ENCODE measurements at regions not wholly inside any gene's neighbourhood (a gene's known extent, or its start where the extent isn't known, plus 50 kb on each side); places are given as distances from the start of the nearest gene placed in this dataset.

DNA sequence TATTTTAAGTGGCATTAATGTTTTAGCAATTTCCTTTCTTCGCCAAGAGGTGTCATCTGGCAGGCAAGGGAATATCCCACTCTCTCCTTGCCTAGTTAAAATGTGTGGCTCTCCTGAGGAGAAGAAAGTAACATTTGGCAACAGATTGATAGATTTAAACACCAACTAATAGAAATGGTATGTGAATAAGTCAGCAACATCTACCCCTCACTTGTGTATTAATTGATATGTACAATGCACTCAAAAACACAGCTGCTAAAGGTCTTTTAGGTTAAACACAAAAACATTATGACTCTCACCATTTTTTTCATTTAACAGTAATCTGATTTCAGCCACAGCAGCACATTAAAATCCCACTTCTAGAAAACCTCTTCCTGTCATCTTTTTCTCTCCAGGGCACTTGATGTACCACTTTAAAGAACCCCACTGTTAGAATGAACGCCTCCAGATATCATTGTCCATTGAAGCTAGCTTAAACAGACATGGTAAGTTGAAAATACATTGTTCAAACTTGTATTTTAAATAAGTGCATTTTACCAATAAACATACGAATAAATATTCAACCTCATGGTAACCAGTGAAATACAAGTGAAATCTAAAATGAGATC is 151.7 kb downstream of the RPAP3 start:
- TF ChIP-seq, protein P1, sequence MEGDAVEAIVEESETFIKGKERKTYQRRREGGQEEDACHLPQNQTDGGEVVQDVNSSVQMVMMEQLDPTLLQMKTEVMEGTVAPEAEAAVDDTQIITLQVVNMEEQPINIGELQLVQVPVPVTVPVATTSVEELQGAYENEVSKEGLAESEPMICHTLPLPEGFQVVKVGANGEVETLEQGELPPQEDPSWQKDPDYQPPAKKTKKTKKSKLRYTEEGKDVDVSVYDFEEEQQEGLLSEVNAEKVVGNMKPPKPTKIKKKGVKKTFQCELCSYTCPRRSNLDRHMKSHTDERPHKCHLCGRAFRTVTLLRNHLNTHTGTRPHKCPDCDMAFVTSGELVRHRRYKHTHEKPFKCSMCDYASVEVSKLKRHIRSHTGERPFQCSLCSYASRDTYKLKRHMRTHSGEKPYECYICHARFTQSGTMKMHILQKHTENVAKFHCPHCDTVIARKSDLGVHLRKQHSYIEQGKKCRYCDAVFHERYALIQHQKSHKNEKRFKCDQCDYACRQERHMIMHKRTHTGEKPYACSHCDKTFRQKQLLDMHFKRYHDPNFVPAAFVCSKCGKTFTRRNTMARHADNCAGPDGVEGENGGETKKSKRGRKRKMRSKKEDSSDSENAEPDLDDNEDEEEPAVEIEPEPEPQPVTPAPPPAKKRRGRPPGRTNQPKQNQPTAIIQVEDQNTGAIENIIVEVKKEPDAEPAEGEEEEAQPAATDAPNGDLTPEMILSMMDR (IDR thresholded peaks at IDR 0.05; ENCODE audit: poor library complexity), result no peak
- TF ChIP-seq EZH2 (IDR thresholded peaks at IDR 0.05; ENCODE audit: borderline replicate concordance) (no peak), EZH2phosphoT487 (IDR thresholded peaks at IDR 0.05; ENCODE audit: low read depth, severe bottlenecking, unreplicated experiment) (no peak)
